Ovary (tissue), 3 donors: ENCODE measurements at regions not wholly inside any gene's neighbourhood (a gene's known extent, or its start where the extent isn't known, plus 50 kb on each side); places are given as distances from the start of the nearest gene placed in this dataset.

Experiments
- CTCF ChIP-seq, 3 donors: fragments of 450-650 bp in 2 of 3; fragments of 200-600 bp in 1 of 3; IDR thresholded peaks; one replicate each; pipeline versions ENCODE4 v1.5.1 to v1.8.0; 2016 to 2022; ENCODE audit warnings: antibody characterized with exemption in 3 of 3, mild to moderate bottlenecking in 1 of 3
- POLR2A ChIP-seq: fragments of 450-650 bp; IDR thresholded peaks from one replicate; pipeline ENCODE4 v1.6.1; 2017; ENCODE audit warnings: antibody characterized with exemption, mild to moderate bottlenecking, moderate library complexity
- donor health status: DM: no; HTN: no; CAD: no.

- no peak for TF ChIP-seq CTCF (IDR thresholded peaks at IDR 0.05)
- no peak for TF ChIP-seq POLR2A
These were observed 136.4 kb downstream of the LNPK start for GRCh38 chr2:175865716-175866115.
